Neural crest cell (in vitro differentiated cells): ENCODE measurements at regions not wholly inside any gene's neighbourhood (a gene's known extent, or its start where the extent isn't known, plus 50 kb on each side); places are given as distances from the start of the nearest gene placed in this dataset.
A peak's percentile ranks its signal among the peaks of the same experiment; 100 is the strongest.

Experiments used
- DNase-seq: peaks from one replicate; pipeline ENCODE4 v3.0.0; 2021; ENCODE audit warnings: low read depth, mixed read lengths, low spot score
- H3K27ac Mint-ChIP-seq: one replicate; pipeline ENCODE4 v1.8.0; 2021; ENCODE audit warnings: mild to moderate bottlenecking, mixed read lengths; ENCODE audit not compliant: unreplicated experiment
- H3K27me3 Mint-ChIP-seq: 2 replicates; pipeline ENCODE4 v1.8.0; 2021; ENCODE audit warnings: low read depth, mild to moderate bottlenecking, mixed read lengths
- H3K36me3 Mint-ChIP-seq: 2 replicates; pipeline ENCODE4 v1.8.0; 2021; ENCODE audit warnings: low read depth, mild to moderate bottlenecking, mixed read lengths
- H3K4me1 Mint-ChIP-seq: 2 replicates; pipeline ENCODE4 v1.8.0; 2021; ENCODE audit warnings: mixed read lengths
- H3K4me3 Mint-ChIP-seq: one replicate; pipeline ENCODE4 v1.8.0; 2021; ENCODE audit warnings: mild to moderate bottlenecking, mixed read lengths
- H3K9me3 Mint-ChIP-seq: 2 replicates; pipeline ENCODE4 v1.8.0; 2021; ENCODE audit warnings: mixed read lengths
- CTCF ChIP-seq: fragments of 200-600 bp; sonication (generic); conservative IDR thresholded peaks from 2 replicates; pipeline ENCODE4 v1.5.0; 2021; ENCODE audit warnings: antibody characterized with exemption, mild to moderate bottlenecking

GRCh38 chr5:167064198-167064776 lies 1227.2 kb upstream of the WWC1 start:
- H3K4me3 Mint-ChIP-seq = no peak overlapping the region
- peak overlapping the region; percentile 83 for H3K27ac Mint-ChIP-seq

DNA sequence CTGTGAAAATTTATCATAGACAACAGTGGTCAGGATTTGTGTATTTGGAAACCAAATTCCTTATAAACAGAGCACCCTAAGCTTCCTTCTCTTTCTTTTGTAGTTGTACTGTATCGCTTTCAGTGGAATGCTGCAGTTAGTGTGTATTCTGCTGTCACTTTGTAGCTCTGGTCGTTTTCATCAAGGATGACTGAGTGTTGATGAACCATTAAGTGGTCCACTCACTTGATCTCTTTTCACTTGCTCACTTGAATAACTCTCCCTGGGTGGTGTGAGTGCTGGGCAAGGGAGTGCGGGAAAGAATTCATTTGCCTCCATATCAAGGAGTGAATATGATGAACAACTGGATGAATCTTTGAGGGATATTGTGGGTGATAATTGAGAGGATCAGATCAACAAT lies 1225.7 kb upstream of the WWC1 start:
- no peak overlapping the region for H3K4me3 Mint-ChIP-seq
- no peaks in the 10 kb centered on the region for H3K36me3 Mint-ChIP-seq
- no peak for DNase-seq
- H3K27me3 Mint-ChIP-seq = no peaks in the 10 kb centered on the region
- TF ChIP-seq CTCF = no peak
- H3K4me1 Mint-ChIP-seq = peaks cover 18% of the 10 kb centered on the region
- peak overlapping the region; percentile 54 for H3K27ac Mint-ChIP-seq
- no peaks in the 10 kb centered on the region for H3K9me3 Mint-ChIP-seq

More at GRCh38 chr5:167064198-167064776, 1227.2 kb upstream of the WWC1 start:
- no peaks in the 10 kb centered on the region for H3K9me3 Mint-ChIP-seq
- no peaks in the 10 kb centered on the region for H3K27me3 Mint-ChIP-seq
- no peaks in the 10 kb centered on the region for H3K36me3 Mint-ChIP-seq
- TF ChIP-seq CTCF = no peak
- DNase-seq = no peak
- peaks cover 18% of the 10 kb centered on the region for H3K4me1 Mint-ChIP-seq

- no peaks in the 10 kb centered on the region for H3K36me3 Mint-ChIP-seq
These were observed 1219.3 kb upstream of the WWC1 start for GRCh38 chr5:167071981-167072610.

DNA sequence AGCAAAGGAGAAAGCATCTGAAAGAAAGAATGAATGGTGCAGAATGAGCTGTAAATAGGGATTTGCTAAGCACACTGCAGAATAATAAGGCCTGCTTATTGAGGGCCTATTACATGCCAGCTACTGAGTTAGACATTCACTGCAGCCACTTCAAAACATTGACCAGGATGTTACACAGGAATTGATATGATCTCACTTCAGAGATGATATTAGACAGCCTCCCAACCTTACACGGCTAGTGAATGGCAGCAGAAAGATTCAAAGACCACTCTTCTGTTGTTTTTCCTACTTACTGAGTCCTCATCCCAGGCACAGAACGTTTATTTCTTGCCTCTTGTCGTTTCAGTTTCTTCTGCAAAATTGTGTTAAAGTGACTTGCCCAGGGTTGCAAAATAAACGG lies 1209.9 kb upstream of the WWC1 start:
- TF ChIP-seq CTCF = no peak
- peak overlapping the region; percentile 16 for H3K27ac Mint-ChIP-seq

More at GRCh38 chr5:167071981-167072610, 1219.3 kb upstream of the WWC1 start:
- DNase-seq = no peak
- Mint-ChIP-seq H3K27me3 (no peaks in the 10 kb centered on the region), H3K27ac (no peak overlapping the region), H3K4me1 (no peaks in the 10 kb centered on the region), H3K9me3 (no peaks in the 10 kb centered on the region), H3K4me3 (no peak overlapping the region)
- TF ChIP-seq CTCF = no peak

GRCh38 chr5:167096816-167097215 lies 1194.6 kb upstream of the WWC1 start:
- H3K4me1 Mint-ChIP-seq = peaks cover 7% of the 10 kb centered on the region
- peaks cover 9% of the 10 kb centered on the region for H3K9me3 Mint-ChIP-seq
- no peak overlapping the region for H3K4me3 Mint-ChIP-seq
- no peak for TF ChIP-seq CTCF
- no peak for DNase-seq
- H3K27me3 Mint-ChIP-seq = no peaks in the 10 kb centered on the region
- H3K36me3 Mint-ChIP-seq = peaks cover 6% of the 10 kb centered on the region
- no peak overlapping the region for H3K27ac Mint-ChIP-seq

More for the DNA sequence above, 1209.9 kb upstream of the WWC1 start:
- no peak for DNase-seq
- Mint-ChIP-seq H3K4me1 (no peaks in the 10 kb centered on the region), H3K4me3 (no peak overlapping the region), H3K9me3 (no peaks in the 10 kb centered on the region), H3K36me3 (no peaks in the 10 kb centered on the region), H3K27me3 (no peaks in the 10 kb centered on the region)
